RPMI8226 (cell line): ENCODE measurements at regions not wholly inside any gene's neighbourhood (a gene's known extent, or its start where the extent isn't known, plus 50 kb on each side); places are given as distances from the start of the nearest gene placed in this dataset.
A peak's percentile ranks its signal among the peaks of the same experiment; 100 is the strongest.

ENCODE experiments used
- DNase-seq: peaks from one replicate; pipeline ENCODE4 v3.0.0-alpha.2; 2015

- no peak for DNase-seq
Observed at GRCh38 chr18:21162786-21163185, 51.2 kb upstream of the ROCK1 start.

GRCh38 chr18:21163647-21164547 lies 52.3 kb upstream of the ROCK1 start:
- no peak for DNase-seq

- DNase-seq, result no peak
Observed at GRCh38 chr18:21164548-21165095, 53.0 kb upstream of the ROCK1 start.

GRCh38 chr18:21167641-21168377 lies 56.2 kb upstream of the ROCK1 start:
- DNase-seq, result peak; percentile 33

GRCh38 chr18:21168880-21169279 lies 57.3 kb upstream of the ROCK1 start:
- no peak for DNase-seq

- no peak for DNase-seq
Observed at GRCh38 chr18:21177822-21178221, 64.2 kb upstream of the GREB1L start.

GRCh38 chr18:21179590-21180220 lies 62.3 kb upstream of the GREB1L start:
- peak; percentile 75 for DNase-seq

GRCh38 chr18:21180588-21180987 lies 61.4 kb upstream of the GREB1L start:
- no peak for DNase-seq

- DNase-seq, result no peak
Observed at GRCh38 chr18:21181766-21182165, 60.3 kb upstream of the GREB1L start.

- DNase-seq, result no peak
Observed at GRCh38 chr18:21183670-21184069, 58.4 kb upstream of the GREB1L start.

GRCh38 chr18:21184396-21184996 lies 57.5 kb upstream of the GREB1L start:
- no peak for DNase-seq

- no peak for DNase-seq
Observed at GRCh38 chr18:21187886-21188285, 54.1 kb upstream of the GREB1L start.

- peak; percentile 70 for DNase-seq
Observed at GRCh38 chr18:21191596-21192307, 50.3 kb upstream of the GREB1L start.
